ENCODE measurements at regions not wholly inside any gene's neighbourhood (a gene's known extent, or its start where the extent isn't known, plus 50 kb on each side); places are given as distances from the start of the nearest gene placed in this dataset.

GRCh38 chr6:144649085-144649484, 363.9 kb downstream of the UTRN start:
- TF ChIP-seq CTCF (IDR thresholded peaks at IDR 0.05; ENCODE audit: borderline replicate concordance, insufficient read depth, low read depth, low read length): no peak
- H3K4me3 ChIP-seq (ENCODE audit: low read depth, low read length): no peak overlapping the region

- no peak for TF ChIP-seq CTCF (IDR thresholded peaks at IDR 0.05; ENCODE audit: borderline replicate concordance, insufficient read depth, low read depth, low read length)
- no peak overlapping the region for H3K4me3 ChIP-seq (ENCODE audit: low read depth, low read length)
Observed at GRCh38 chr6:144651234-144651633, 366.1 kb downstream of the UTRN start.

GRCh38 chr6:144652292-144652891, 367.3 kb downstream of the UTRN start:
- no peak overlapping the region for H3K4me3 ChIP-seq (ENCODE audit: low read depth, low read length)
- no peak for TF ChIP-seq CTCF (IDR thresholded peaks at IDR 0.05; ENCODE audit: borderline replicate concordance, insufficient read depth, low read depth, low read length)

- TF ChIP-seq CTCF (IDR thresholded peaks at IDR 0.05; ENCODE audit: borderline replicate concordance, insufficient read depth, low read depth, low read length): no peak
Observed at GRCh38 chr6:144653885-144654505, 368.9 kb downstream of the UTRN start.

GRCh38 chr6:144654506-144654905, 369.4 kb downstream of the UTRN start:
- TF ChIP-seq CTCF (IDR thresholded peaks at IDR 0.05; ENCODE audit: borderline replicate concordance, insufficient read depth, low read depth, low read length): no peak
- H3K4me3 ChIP-seq (ENCODE audit: low read depth, low read length): no peak overlapping the region

More at GRCh38 chr6:144653885-144654505, 368.9 kb downstream of the UTRN start:
- H3K4me3 ChIP-seq (ENCODE audit: low read depth, low read length): no peak overlapping the region

- no peak overlapping the region for H3K4me3 ChIP-seq (ENCODE audit: low read depth, low read length)
- no peak for TF ChIP-seq CTCF (IDR thresholded peaks at IDR 0.05; ENCODE audit: borderline replicate concordance, insufficient read depth, low read depth, low read length)
Observed at GRCh38 chr6:144655376-144655775, 370.2 kb downstream of the UTRN start.

GRCh38 chr6:144657691-144658090, 372.6 kb downstream of the UTRN start:
- no peak overlapping the region for H3K4me3 ChIP-seq (ENCODE audit: low read depth, low read length)
- no peak for TF ChIP-seq CTCF (IDR thresholded peaks at IDR 0.05; ENCODE audit: borderline replicate concordance, insufficient read depth, low read depth, low read length)
